Smooth muscle cell (in vitro differentiated cells): ENCODE measurements at regions not wholly inside any gene's neighbourhood (a gene's known extent, or its start where the extent isn't known, plus 50 kb on each side); places are given as distances from the start of the nearest gene placed in this dataset.

ENCODE experiments used
- DNase-seq: peaks from one replicate; lab custom pipeline; 2025; ENCODE audit not compliant: unreplicated experiment; lab: John Stamatoyannopoulos, UW
- H2AFZ ChIP-seq: fragments of 200-600 bp; sonication (generic); 2 replicates; pipeline ENCODE4 v1.6.0; 2016; ENCODE audit warnings: antibody characterized with exemption, low read depth, mild to moderate bottlenecking
- H3F3A ChIP-seq: fragments of 200-600 bp; sonication (generic); 2 replicates; pipeline ENCODE4 v1.6.0; 2017; ENCODE audit warnings: antibody characterized with exemption, low read depth
- H3K27ac ChIP-seq: fragments of 200-600 bp; sonication (generic); 2 replicates; pipeline ENCODE4 v1.5.1; 2016; ENCODE audit warnings: low read depth, mild to moderate bottlenecking
- H3K27me3 ChIP-seq: fragments of 200-600 bp; sonication (generic); 2 replicates; pipeline ENCODE4 v1.6.1; 2016; ENCODE audit warnings: low read depth, mild to moderate bottlenecking
- H3K36me3 ChIP-seq: fragments of 200-600 bp; sonication (generic); 2 replicates; pipeline ENCODE4 v1.5.1; 2016; ENCODE audit warnings: low read depth
- H3K4me1 ChIP-seq: fragments of 200-600 bp; sonication (generic); 2 replicates; pipeline ENCODE4 v1.5.1; 2016; ENCODE audit warnings: low read depth
- H3K4me2 ChIP-seq: fragments of 200-600 bp; sonication (generic); 2 replicates; pipeline ENCODE4 v1.6.0; 2016; ENCODE audit warnings: mild to moderate bottlenecking
- H3K4me3 ChIP-seq: fragments of 200-600 bp; sonication (generic); 2 replicates; pipeline ENCODE4 v1.5.1; 2016; ENCODE audit warnings: mild to moderate bottlenecking
- H3K79me2 ChIP-seq: fragments of 200-600 bp; sonication (generic); 2 replicates; pipeline ENCODE4 v1.6.0; 2016; ENCODE audit warnings: low read depth, mild to moderate bottlenecking
- H3K9ac ChIP-seq: fragments of 200-600 bp; sonication (generic); 2 replicates; pipeline ENCODE4 v1.6.0; 2016; ENCODE audit warnings: low read depth
- H3K9me3 ChIP-seq: fragments of 200-600 bp; sonication (generic); replicated peaks from 2 replicates; pipeline ENCODE4 v1.5.1; 2016; ENCODE audit warnings: low read depth
- H4K20me1 ChIP-seq: fragments of 200-600 bp; sonication (generic); 2 replicates; pipeline ENCODE4 v1.6.0; 2016; ENCODE audit warnings: low read depth
- CTCF ChIP-seq: fragments of 200-600 bp; sonication (generic); IDR thresholded peaks from 2 replicates; pipeline ENCODE4 v1.5.1; 2017; ENCODE audit warnings: borderline replicate concordance, mild to moderate bottlenecking, antibody characterized with exemption; ENCODE audit not compliant: insufficient read depth, poor library complexity, severe bottlenecking
- WGBS: methylation state at CpG from one replicate; pipeline ENCODE4 v1.1.7; 2016; ENCODE audit warnings: low lambda C conversion rate; 5-methylcytosine and 5-hydroxymethylcytosine counted together

- no peak for TF ChIP-seq CTCF
- Histone ChIP-seq H3K27ac (no peak overlapping the region), H3K4me1 (no peaks in the 10 kb centered on the region), H3K4me3 (no peak overlapping the region), H3K9ac (no peak overlapping the region), H3K27me3 (no peaks in the 10 kb centered on the region), H3K9me3 (no peaks in the 10 kb centered on the region), H3K36me3 (no peaks in the 10 kb centered on the region), H3K79me2 (no peaks in the 10 kb centered on the region), H3F3A (no peaks in the 10 kb centered on the region), H4K20me1 (no peaks in the 10 kb centered on the region), H3K4me2 (no peak overlapping the region), H2AFZ (no peak overlapping the region)
- no peak for DNase-seq
- 36% methylated on average over 3 of the region's 3 CpGs for WGBS
These were observed 137.2 kb downstream of the AHSP start for GRCh38 chr16:31664683-31665482.

- peaks cover 2% of the 10 kb centered on the region for H3K9me3 ChIP-seq
- H3K27ac ChIP-seq, result no peak overlapping the region
- no peaks in the 10 kb centered on the region for H3K27me3 ChIP-seq
- 44% methylated on average over 1 of the region's 1 CpG for WGBS
- H3K4me2 ChIP-seq, result no peak overlapping the region
- no peak overlapping the region for H3K4me3 ChIP-seq
- no peaks in the 10 kb centered on the region for H3K79me2 ChIP-seq
- DNase-seq, result no peak
- no peaks in the 10 kb centered on the region for H3F3A ChIP-seq
- H4K20me1 ChIP-seq, result no peaks in the 10 kb centered on the region
- no peaks in the 10 kb centered on the region for H3K36me3 ChIP-seq
- no peak overlapping the region for H3K9ac ChIP-seq
- TF ChIP-seq CTCF, result no peak
- H2AFZ ChIP-seq, result no peak overlapping the region
- H3K4me1 ChIP-seq, result no peaks in the 10 kb centered on the region
These were observed 147.0 kb downstream of the AHSP start for GRCh38 chr16:31674686-31675085.

GRCh38 chr16:31676731-31677130, 149.0 kb downstream of the AHSP start:
- H3K79me2 ChIP-seq, result no peaks in the 10 kb centered on the region
- no peaks in the 10 kb centered on the region for H3K4me1 ChIP-seq
- no peak overlapping the region for H2AFZ ChIP-seq
- DNase-seq, result no peak
- H4K20me1 ChIP-seq, result no peaks in the 10 kb centered on the region
- H3K27me3 ChIP-seq, result no peaks in the 10 kb centered on the region
- no peaks in the 10 kb centered on the region for H3K36me3 ChIP-seq
- H3K4me3 ChIP-seq, result no peak overlapping the region
- no peak overlapping the region for H3K27ac ChIP-seq
- no peaks in the 10 kb centered on the region for H3F3A ChIP-seq
- no peak overlapping the region for H3K4me2 ChIP-seq
- peaks cover 2% of the 10 kb centered on the region for H3K9me3 ChIP-seq
- TF ChIP-seq CTCF, result no peak
- H3K9ac ChIP-seq, result no peak overlapping the region
